Suprapubic skin (tissue), 4 donors: ENCODE measurements at regions not wholly inside any gene's neighbourhood (a gene's known extent, or its start where the extent isn't known, plus 50 kb on each side); places are given as distances from the start of the nearest gene placed in this dataset.

Experiments
- DNase-seq, 2 donors: peaks; one replicate each; pipeline ENCODE4 v3.0.0-alpha.2; 2019; ENCODE audit warnings: low spot score in 2 of 2
- H3K27ac ChIP-seq: fragments of 200-600 bp; sonication (generic); one replicate; pipeline ENCODE4 v1.5.1; 2019
- H3K27me3 ChIP-seq: fragments of 200-600 bp; sonication (generic); one replicate; pipeline ENCODE4 v1.5.1; 2019
- H3K36me3 ChIP-seq: fragments of 200-600 bp; sonication (generic); one replicate; pipeline ENCODE4 v1.5.1; 2019
- H3K4me1 ChIP-seq: fragments of 200-600 bp; sonication (generic); one replicate; pipeline ENCODE4 v1.5.1; 2019
- H3K4me3 ChIP-seq: fragments of 200-600 bp; sonication (generic); one replicate; pipeline ENCODE4 v1.5.1; 2019; ENCODE audit warnings: mild to moderate bottlenecking
- H3K9me3 ChIP-seq: fragments of 200-600 bp; sonication (generic); one replicate; pipeline ENCODE4 v1.5.1; 2019
- EP300 ChIP-seq: sonication (generic); formaldehyde crosslinking; IDR thresholded peaks from one replicate; pipeline ENCODE4 v1.6.1; 2017; ENCODE audit warnings: antibody characterized with exemption
- POLR2A ChIP-seq, 2 donors: fragments of 450-650 bp; IDR thresholded peaks; one replicate each; pipeline ENCODE4 v1.6.1; 2017; ENCODE audit warnings: antibody characterized with exemption in 2 of 2, mild to moderate bottlenecking in 2 of 2, moderate library complexity in 2 of 2
- POLR2AphosphoS5 ChIP-seq, 3 donors: sonication (generic); formaldehyde crosslinking; IDR thresholded peaks; one replicate each; pipeline ENCODE4 v1.6.1; 2017; ENCODE audit warnings: antibody characterized with exemption in 3 of 3
- WGBS: methylation state at CpG from one replicate; pipeline ENCODE4 v1.1.5; 2018; 5-methylcytosine and 5-hydroxymethylcytosine counted together
- TF ChIP-seq, protein P1 (sequence below), 2 donors: fragments of 200-600 bp in 1 of 2; fragments of 450-650 bp in 1 of 2; sonication (generic) in 1 of 2; IDR thresholded peaks; one replicate each; pipeline ENCODE4 v1.5.1; 2016 to 2019; ENCODE audit warnings: antibody characterized with exemption in 2 of 2, mild to moderate bottlenecking in 1 of 2, moderate library complexity in 1 of 2

DNA sequence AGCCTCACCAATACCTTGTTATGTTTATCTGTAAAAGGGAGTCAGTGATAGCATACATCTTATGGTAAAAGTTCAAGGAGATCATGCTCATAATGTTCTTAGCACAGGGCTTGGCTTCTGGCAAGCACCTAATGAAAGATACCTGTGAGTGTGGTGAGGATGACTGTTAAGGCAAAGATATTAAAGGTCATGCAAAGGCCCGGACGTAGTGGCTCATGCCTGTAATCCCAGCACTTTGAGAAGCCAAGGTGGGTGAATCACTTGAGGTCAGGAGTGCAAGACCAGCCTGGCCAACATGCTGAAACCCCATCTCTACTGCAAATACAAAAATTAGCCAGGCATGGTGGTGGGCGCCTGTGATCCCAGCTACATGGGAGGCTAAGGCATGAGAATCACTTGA is 425.9 kb upstream of the TBX3 start:
- Histone ChIP-seq H3K4me3 (no peak overlapping the region), H3K36me3 (no peaks in the 10 kb centered on the region), H3K4me1 (no peaks in the 10 kb centered on the region), H3K9me3 (no peaks in the 10 kb centered on the region), H3K27me3 (no peaks in the 10 kb centered on the region), H3K27ac (no peak overlapping the region)
- 90% methylated on average over 3 of the region's 3 CpGs for WGBS
- no peak for DNase-seq
- TF ChIP-seq EP300 (no peak), POLR2AphosphoS5 (IDR thresholded peaks at IDR 0.05) (no peak), POLR2A (IDR thresholded peaks at IDR 0.05) (no peak)
- TF ChIP-seq, protein P1, sequence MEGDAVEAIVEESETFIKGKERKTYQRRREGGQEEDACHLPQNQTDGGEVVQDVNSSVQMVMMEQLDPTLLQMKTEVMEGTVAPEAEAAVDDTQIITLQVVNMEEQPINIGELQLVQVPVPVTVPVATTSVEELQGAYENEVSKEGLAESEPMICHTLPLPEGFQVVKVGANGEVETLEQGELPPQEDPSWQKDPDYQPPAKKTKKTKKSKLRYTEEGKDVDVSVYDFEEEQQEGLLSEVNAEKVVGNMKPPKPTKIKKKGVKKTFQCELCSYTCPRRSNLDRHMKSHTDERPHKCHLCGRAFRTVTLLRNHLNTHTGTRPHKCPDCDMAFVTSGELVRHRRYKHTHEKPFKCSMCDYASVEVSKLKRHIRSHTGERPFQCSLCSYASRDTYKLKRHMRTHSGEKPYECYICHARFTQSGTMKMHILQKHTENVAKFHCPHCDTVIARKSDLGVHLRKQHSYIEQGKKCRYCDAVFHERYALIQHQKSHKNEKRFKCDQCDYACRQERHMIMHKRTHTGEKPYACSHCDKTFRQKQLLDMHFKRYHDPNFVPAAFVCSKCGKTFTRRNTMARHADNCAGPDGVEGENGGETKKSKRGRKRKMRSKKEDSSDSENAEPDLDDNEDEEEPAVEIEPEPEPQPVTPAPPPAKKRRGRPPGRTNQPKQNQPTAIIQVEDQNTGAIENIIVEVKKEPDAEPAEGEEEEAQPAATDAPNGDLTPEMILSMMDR (IDR thresholded peaks at IDR 0.05), result no peak

DNA sequence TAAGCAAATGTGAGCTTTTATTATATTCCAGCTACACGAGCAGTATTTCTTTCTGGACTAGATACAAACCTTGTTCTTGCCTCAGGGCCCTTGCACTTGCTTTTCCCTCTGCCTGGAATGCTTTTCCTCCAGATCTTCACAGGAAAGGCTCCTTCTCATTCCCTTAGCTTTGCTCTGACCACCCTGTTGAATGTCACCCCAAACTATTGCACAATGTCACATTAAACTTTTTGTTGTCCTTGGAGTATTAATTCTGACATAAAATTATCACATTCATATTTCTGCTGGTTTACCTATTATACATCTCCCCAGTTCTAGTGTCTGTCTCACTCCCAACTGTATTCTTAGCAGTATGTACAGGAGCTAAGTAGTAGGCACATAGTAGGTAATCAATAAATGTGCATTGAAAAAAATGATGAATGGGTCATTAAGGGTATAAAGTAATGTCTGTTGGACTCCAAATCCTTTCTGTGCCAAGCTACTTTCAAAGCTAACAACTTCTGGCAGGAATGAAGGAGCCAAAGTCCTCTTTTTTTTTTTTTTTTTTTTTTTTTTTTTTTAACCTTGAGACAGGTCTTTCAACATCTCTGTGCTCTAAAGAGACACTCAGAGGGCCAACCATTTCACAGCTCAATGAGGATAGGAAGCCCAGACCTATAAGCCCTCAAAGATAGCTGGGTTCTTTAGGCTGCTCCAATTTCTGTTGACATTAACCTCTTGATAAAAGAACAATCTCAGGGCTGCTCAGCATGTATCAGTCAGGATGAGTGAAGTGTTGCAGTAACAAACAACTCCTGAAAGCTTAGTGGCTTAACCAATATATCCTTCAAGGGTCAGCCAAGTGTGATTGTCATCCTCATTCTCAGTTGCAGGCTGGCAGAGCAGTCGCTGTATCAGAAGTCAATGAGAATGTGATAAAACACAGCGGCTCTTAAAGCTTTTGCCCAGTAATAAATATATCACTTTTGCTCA is 424.4 kb upstream of the TBX3 start:
- DNase-seq, result no peak
- WGBS, result 75% methylated on average over 3 of the region's 3 CpGs

GRCh38 chr12:115103884-115104883 is 420.2 kb upstream of the TBX3 start:
- TF ChIP-seq POLR2A (IDR thresholded peaks at IDR 0.05), result no peak
- TF ChIP-seq POLR2AphosphoS5 (IDR thresholded peaks at IDR 0.05), result no peak
- TF ChIP-seq, protein P1 (IDR thresholded peaks at IDR 0.05), result no peak
- no peak for TF ChIP-seq EP300
- DNase-seq, result no peak
- Histone ChIP-seq H3K36me3 (no peaks in the 10 kb centered on the region), H3K9me3 (no peaks in the 10 kb centered on the region), H3K27me3 (no peaks in the 10 kb centered on the region), H3K27ac (no peak overlapping the region), H3K4me1 (no peaks in the 10 kb centered on the region), H3K4me3 (no peak overlapping the region)
- whole genome bisulfite sequencing, result 69% methylated on average over 10 of the region's 10 CpGs

More for the DNA sequence above, 424.4 kb upstream of the TBX3 start:
- H3K27me3 ChIP-seq, result no peaks in the 10 kb centered on the region
- H3K4me1 ChIP-seq, result no peaks in the 10 kb centered on the region
- H3K36me3 ChIP-seq, result no peaks in the 10 kb centered on the region
- no peak overlapping the region for H3K27ac ChIP-seq
- no peaks in the 10 kb centered on the region for H3K9me3 ChIP-seq
- no peak overlapping the region for H3K4me3 ChIP-seq
- TF ChIP-seq, protein P1 (IDR thresholded peaks at IDR 0.05), result no peak
- no peak for TF ChIP-seq EP300
- TF ChIP-seq POLR2AphosphoS5 (IDR thresholded peaks at IDR 0.05), result no peak
- TF ChIP-seq POLR2A (IDR thresholded peaks at IDR 0.05), result no peak

- DNase-seq, result no peak
- no peaks in the 10 kb centered on the region for H3K27me3 ChIP-seq
- H3K36me3 ChIP-seq, result no peaks in the 10 kb centered on the region
- H3K27ac ChIP-seq, result no peak overlapping the region
- no peaks in the 10 kb centered on the region for H3K4me1 ChIP-seq
- WGBS, result 73% methylated on average over 5 of the region's 5 CpGs
- H3K4me3 ChIP-seq, result no peak overlapping the region
- no peaks in the 10 kb centered on the region for H3K9me3 ChIP-seq
- TF ChIP-seq POLR2A (IDR thresholded peaks at IDR 0.05) (no peak), POLR2AphosphoS5 (IDR thresholded peaks at IDR 0.05) (no peak), EP300 (no peak)
- TF ChIP-seq, protein P1 (IDR thresholded peaks at IDR 0.05), result no peak
These were observed 418.5 kb upstream of the TBX3 start for GRCh38 chr12:115102450-115102849.
